NCI-H2227 (cell line): ENCODE measurements at regions not wholly inside any gene's neighbourhood (a gene's known extent, or its start where the extent isn't known, plus 50 kb on each side); places are given as distances from the start of the nearest gene placed in this dataset.

ENCODE experiments used
- DNase-seq: peaks from one replicate; lab custom pipeline; 2025; ENCODE audit not compliant: unreplicated experiment; lab: John Stamatoyannopoulos, UW

DNA sequence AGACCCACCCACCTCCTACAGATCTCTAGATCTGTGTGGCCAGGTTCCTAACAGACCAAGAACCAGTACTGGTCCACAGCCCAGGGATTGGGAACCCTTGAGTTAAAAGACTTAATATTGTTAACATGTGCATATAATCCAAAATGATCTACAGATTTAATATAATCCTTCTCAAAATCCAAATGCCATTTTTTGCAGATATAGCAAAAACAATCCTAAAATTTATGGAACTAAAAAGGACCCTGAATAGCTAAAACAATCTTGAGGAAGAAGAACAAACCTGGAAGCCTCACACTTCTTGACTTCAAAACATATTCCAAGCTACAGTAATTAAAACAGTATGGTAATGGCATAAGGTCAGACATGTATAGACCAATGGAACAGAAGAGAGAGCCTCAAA is 206.9 kb upstream of the SIX2 start:
- no peak for DNase-seq

DNA sequence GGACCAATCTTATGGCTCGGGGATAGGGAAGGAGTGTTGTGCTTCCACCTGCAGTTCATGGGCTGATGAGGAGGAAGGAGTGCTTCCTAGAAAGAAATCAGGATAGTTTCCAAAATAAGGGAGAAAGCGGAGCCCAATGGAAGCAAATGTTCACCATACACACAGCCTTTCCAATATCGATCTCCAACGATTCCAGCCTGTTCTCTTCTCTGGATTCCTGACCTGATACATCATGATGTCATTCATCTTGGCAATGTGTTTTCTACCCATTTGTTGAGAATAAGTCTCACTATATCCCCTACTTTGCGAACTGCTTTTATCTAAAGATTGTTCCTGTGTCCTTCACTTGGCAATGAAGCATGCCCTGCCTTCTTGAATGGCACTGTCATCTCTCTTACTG is 205.3 kb upstream of the SIX2 start:
- DNase-seq: no peak

DNA sequence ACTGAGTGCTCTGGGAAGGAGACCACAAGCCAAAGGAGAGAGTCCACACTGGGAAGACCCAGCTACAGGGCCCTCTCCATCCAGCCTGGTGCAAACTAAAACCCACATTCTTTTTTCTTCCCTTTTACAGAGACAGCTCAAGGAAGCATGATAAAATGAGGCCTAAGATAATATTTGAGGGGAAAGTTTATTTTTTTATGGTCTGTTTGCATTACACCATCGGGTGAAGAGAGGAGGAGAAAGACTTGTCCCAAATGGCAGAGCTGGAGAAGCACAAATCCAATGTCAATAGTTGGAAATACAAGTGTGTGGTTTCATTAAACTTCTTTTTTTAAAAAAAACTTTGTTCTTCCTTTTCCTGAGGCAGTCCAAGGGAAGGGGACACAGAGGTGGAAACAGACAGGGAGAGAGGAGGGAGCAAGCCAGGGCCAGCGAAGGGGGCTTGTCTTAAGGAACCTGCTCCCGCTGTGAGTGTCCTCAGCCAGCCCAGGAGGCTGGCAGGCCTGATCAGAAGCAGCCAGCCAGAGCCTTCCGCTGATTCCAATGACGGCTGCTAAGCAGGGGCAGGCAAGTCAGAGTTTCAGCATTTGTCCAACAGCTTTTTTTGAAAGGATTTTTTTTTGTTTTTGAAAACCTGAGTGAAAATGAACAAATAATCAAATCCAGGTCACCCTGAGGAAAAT is 203.8 kb upstream of the SIX2 start:
- DNase-seq: no peak

DNA sequence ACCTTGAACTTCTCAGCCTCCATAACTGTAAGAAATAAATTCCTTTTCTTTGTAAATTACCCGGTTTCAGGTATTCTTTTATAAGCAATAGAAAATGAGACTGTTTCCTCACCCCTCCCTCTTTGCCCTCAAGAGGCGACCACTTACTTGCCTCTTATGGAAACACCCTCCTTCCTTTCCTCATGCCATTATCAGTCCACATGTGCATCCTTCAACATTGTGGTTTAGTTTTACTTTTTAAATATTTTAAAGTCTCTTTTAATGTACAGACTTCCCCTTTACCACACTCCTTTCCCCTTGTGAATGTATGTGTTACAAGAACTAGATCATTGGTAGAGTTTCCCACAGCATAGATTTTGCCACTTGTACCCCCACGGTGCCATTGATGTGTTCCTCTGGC is 202.4 kb upstream of the SIX2 start:
- DNase-seq: no peak

DNA sequence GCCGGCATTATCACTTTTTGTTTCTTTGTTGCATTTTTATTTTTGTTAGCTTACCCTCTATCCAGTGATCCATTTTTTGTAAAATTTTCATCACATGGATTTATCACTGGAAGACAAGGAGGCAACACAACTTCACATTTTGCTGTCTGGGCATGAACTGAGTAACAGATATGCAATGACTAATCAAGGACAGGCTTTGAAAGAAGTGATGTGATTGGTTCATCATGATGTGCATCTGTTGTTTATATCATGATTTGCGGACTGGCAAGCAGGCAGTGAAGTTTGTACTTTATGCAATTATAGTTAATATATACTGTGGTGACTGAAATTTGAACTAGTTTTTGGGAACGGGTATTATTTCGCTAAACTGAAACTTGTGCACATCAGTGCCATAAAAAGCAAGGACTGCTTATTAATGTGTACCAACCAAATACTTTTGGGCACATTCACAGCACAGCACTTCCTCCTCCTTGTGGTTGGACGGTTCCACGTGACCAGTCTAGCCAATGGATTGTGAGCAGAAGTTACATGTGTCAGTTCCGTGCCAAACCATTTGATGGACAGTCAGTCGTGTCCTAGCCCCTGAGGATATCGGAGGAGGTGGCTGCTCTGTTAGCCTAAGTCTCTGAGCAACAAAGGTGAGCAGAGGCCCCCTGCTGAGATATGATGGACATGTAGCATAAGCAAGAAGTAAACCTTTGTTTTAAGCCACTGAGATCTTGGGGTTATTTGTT is 201.4 kb upstream of the SIX2 start:
- no peak for DNase-seq

DNA sequence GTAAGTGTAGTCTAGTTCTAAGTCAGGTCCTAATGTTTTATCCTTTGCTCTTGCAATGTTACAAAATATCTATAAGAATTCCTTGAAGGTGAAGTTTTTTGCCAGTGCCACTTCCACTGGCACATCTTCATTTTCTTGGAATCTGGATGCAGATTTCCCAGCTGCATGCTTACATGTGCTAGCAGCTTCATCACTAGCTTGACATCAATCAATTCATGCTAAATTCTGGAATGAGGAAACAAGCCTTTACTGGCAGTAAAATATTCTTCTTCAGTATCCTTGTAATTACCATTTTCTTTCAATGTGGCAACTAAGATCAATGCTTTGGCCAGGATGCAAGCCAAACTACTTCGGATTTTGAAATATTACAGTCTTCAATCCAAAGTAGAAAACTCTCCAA is 200.6 kb upstream of the SIX2 start:
- DNase-seq: no peak

DNA sequence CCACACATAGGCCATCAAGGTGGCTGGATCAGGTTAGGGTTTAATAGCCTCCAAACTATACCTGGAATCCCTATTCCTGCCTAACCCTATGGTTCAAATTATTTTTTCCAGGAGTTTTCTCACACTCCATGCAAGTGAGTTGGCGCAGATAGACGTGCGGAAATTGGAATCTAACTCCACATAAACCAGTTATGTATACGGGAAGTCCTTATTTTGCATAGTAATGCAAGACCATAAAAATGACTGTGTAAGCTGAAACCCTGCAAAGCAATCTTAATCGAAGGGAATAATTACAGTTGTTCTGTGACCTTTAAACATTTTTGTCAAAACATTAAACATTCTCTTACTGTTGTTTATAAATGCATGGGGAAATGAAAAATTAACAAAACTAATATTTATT is 200.1 kb upstream of the SIX2 start:
- no peak for DNase-seq

DNA sequence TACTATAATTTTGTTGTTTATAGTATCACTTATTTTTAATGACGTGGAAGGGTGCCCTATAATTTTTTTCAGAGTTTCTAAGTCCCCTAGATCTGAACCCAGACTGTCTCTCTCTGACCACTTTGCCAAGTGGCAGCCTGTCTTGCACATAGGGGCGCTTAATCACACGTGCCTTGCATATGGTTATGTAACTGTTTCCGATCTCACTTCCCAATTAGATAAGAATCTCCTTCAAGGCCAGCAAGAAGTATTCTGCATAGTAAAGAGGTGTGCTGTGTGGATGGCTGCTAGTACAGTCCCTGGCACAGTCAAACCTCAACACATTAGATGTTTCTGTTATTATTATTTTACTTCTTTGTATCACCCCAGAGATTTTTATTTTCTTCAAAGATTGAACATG is 197.8 kb upstream of the SIX2 start:
- DNase-seq: no peak

DNA sequence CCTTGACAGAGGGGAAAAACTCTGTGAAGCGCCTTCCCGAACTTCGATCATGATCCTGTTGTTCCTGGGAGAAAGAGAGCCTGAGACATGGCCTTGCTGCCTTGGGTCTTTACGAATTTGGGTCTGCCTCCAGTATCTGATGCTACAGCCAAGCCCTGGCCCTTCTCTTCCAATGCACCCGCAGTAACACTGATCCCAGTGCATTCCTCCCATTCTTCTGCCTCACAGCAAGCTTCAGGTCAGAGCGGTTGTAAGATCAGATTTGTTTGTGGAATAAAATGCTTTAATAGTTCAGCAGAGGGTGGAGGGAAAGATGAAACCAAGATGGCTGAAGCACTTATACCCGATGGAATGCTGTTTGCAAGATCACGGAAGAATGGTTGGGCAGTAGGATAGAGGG is 196.7 kb upstream of the SIX2 start:
- DNase-seq: no peak

DNA sequence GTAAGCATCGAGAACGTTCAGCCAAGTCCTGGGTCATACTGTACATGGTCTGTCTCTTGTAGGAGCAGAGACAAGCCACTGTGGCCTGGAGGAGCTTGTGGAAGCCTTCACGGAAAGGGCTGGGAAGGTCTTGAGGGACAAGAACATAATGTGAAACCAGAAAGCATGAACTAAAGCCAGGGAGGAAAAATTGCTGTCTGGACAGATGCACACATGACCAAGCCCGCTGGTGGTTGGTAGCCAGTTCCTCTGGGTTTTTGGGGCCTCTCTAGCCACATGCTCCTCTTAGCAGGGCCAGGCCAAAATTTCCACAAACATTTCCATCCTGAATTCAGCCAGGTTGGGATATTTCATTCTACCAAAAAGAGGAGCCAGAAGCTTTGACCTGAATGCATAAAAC is 196.2 kb upstream of the SIX2 start:
- no peak for DNase-seq

DNA sequence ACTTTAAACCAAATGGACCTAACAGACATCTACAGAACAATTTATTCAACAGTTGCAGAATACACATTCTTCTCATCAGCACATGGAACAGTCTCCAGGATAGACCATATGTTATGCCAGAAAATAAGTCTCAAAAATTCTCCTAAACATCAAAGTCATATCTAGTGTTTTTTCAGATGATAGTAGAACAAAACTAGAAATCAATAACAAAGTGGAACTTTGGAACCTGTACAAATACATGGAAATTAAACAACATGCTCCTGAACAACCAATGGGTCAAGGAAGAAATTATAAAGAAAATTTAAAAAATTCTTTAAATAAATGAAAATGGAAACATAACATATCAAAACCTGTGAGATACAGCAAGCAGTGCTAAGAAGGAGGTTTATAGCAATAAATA is 194.1 kb upstream of the SIX2 start:
- no peak for DNase-seq

DNA sequence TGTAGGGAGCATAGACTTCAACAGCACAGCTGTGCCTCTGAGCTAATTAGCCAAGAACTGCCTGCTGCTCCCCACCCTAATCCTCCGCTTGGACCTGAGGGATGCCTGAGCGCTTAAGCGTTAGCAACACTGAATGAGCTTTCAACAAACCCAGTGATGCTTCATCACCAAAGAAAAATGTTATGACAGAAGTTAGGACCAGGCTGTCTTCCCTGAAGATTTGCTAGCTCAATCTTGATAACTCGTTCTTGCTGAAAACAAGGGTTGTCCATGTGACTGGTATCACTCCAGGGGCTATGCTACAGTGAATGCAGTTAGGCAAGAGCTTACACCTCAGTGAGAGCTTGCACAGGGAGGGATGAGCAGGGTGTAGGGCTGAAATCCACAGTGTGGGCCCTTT is 190.7 kb upstream of the SIX2 start:
- DNase-seq: no peak

DNA sequence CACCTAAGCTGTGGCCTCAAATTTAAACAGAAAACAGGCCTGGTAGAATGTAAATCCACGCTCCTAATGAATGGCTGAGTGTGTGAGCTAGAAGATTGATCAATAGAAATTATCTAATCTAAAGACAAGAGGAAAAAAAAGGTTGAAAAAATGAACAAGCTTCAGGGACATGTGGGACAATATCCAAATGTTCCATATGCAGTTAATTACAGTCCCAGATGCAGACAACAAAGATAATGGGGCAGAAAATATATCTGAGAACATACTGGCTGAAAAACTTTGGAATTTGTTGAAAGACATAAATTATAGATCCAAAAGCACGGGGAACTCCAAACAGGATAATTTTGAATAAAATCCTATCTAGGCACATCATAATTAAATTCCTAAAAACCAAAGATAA is 186.7 kb upstream of the SIX2 start:
- no peak for DNase-seq

DNA sequence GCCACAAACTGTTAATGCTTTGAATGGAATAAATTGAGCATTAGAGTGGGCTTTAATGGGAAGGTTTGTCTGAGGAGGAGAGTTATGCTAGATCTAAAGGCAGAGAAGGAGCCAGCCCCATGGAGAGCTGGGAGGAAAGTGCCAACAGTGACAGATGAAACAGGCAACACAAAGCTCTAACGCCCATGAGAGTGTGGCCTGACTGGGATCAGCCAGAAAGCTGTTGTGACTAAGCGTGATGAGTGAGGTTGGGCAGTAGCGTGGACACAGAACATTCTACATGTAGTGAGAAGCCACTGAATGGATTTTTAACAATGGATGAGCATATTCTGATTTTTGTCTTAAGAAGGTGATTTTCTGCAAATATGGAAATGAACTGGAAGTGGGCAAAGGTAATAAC is 185.3 kb upstream of the SIX2 start:
- no peak for DNase-seq

DNA sequence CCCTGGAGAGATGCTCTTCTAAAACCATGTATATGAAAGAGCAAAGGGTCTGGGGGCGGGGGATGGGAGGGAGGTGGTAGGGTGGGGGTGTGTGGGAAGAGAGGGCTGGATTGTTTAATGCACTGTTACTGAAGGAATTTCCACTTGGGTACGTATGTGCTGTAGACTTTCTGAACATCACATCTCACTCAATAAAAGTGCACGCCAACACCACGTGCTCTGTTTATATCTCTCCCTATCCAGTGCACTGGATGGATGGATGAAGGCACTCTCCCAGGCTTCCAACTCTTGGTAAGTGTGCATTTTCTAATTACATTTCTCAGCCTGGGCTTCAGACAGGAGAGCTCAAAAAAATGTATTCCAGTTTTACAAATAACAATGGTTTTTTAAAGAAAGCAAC is 184.3 kb upstream of the SIX2 start:
- no peak for DNase-seq

DNA sequence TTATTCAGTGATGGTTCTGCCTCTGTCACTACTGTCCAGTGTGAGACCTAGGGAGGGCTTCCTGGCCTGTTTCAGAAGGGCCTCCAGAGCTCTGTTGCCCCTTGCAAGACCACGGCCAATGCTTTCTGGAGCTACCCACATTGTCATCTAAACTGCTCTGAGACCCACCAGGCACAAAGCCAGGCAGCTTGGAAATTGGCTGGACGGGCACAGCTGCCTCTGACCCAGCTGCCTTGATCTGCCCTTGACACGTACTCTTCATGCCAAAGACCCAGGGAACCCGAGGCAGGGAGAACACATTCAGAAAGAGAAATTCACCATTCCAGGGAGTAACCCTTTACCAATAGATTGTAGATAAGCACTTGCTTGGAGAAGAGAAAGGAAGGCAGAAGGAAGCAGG is 183.7 kb upstream of the SIX2 start:
- no peak for DNase-seq

DNA sequence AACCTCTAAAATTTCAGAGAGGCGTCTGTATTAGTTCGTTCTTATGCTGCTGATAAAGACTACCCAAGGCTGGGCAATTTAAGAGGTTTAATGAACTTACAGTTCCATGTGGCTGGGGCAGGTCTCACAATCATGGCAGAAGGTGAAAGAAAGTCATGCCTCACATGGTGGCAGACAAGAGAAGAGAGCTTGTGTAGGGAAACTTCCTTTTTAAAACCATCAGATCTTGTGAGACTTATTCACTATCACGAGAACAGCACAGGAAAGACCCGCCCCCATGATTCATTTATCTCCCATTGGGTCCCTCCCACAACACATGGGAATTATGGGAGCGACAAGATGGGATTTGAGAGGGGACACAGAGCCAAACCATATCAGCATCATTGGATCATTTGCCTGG is 183.2 kb upstream of the SIX2 start:
- DNase-seq: no peak

DNA sequence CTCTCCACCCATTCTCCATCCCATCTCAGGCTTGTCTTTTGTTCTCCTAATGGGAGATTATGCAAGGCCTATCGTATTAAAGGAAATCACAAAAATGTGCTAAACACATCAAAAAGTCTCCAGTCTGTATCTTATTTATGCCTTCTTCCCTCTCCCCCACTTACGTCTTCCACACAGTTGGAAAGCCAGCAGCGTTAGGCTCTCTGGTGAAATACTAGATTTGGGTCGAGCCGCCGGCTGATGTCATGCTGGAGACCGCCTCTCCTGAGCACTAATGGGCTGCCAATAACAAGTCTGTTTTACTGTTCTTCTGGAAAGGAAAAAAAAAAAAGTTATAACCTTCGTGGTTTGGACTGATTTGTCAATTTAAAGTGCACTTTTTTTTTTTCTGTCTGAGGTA is 182.7 kb upstream of the SIX2 start:
- DNase-seq: no peak

DNA sequence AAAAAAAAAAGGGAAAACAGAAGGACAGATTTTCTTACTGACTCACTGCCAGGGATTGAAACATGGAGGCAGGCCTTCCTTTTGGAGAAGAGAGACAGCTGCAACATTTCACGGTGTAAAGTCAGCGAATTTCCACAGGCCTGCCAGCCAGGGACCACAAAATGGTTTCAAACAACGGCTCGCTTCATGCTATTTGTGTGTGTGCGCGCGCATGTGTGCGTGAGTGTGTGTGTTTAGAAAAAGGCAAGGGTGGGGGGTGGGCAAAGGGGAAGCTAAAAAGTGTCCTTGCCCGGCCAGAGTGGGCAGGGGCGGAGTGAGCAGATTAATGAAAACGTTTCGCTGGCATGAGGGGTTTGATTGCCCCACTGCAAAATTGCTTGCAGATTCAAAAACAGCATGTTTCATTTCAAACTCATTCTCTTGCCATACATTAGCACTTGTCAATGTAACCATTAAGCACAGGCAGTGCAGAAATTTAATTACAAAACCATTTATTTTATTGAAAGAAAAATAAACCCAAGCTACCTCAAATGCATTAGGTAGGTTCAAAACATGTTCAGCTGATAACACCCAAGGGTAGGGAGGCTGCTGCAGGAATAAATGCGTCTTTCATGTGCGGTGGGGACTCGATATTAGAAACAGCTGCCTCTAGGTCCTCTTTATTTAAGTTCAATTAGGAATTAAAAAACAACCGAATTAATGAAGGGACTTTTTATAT is 182.1 kb upstream of the SIX2 start:
- DNase-seq: no peak

DNA sequence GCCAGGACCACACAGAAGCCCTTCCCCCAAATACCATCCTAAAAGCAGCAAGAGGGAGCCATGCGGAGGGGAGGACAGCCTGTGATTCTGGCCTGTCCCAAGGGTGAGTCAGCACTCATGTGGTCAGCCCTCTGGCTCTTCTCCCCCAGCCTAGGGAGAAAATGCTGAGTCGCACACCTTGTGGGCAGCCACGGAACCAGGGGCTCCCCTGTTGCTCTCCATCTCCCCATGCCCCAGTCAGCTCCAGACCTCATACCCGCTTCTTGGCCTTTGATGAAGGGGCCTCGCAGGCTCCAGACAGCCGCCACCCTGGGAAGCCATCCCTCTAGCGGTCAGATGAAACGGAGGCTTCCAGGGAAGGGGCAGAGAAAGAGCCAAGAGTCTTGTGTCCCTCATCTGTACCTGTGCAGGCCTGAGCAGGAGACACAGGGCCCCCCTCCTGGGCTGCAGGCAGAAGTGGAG is 181.3 kb upstream of the SIX2 start:
- DNase-seq: no peak

DNA sequence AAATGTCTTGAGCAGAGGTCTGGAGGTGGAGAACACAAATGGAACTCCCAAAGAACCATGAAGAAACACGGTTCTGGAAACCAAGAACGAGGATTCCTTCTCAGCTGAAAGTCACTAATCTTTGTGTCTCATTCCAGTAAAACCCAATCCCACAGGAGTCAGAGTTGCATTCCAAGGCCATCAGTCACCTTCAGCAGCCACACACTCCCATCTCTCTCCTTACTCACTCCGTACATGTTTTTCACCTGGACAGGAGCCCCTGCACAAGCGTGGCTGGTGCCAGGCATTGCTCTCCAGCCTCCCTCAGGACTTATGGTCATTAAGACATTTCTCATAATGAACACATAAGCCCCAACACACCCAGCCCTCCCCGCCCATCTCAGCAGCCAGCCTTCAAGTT is 175.4 kb upstream of the SIX2 start:
- DNase-seq: no peak

DNA sequence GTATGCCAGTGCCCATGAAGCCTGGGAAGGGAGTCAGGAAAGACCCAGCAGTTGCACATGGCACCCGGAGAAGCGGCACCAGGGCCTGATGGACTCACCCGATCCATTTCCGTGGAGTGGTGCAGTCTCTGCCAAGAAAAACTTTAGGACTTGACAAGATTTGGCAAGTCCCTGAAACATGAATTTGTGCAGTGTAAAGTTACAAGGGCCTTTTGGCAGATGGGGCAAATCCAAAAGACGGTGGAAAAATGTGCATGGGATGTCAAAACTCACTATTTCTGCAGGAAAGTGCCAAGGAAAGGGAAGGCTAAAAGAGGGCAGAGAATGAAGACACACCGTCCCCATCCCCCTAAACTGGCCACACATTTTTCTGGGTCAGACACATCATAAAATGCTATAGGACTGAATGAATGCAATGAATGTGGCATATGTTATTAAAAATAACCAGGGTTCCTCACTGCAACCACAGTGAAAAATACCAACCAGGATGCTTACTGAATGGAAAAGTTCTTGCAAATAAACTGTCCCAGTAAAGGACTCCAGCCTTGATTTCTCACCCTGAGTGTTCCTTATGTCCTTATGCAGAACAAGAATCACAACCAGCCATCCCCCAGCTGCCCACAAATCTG is 173.5 kb upstream of the SIX2 start:
- DNase-seq: no peak
